MM.1S (cell line): ENCODE measurements at regions not wholly inside any gene's neighbourhood (a gene's known extent, or its start where the extent isn't known, plus 50 kb on each side); places are given as distances from the start of the nearest gene placed in this dataset.

ENCODE experiments used
- EZH2 ChIP-seq: fragments of 300-600 bp; sonication (generic); optimal IDR thresholded peaks from 2 replicates; pipeline ENCODE3; 2017; ENCODE audit warnings: low read depth, mild to moderate bottlenecking, antibody characterized with exemption, low read length, mixed read lengths
- TF ChIP-seq, protein P1 (sequence below): fragments of 300-600 bp; sonication (generic); IDR thresholded peaks from 2 replicates; pipeline ENCODE4 v1.5.1; 2016; ENCODE audit warnings: antibody characterized with exemption, low read length, mixed read lengths

DNA sequence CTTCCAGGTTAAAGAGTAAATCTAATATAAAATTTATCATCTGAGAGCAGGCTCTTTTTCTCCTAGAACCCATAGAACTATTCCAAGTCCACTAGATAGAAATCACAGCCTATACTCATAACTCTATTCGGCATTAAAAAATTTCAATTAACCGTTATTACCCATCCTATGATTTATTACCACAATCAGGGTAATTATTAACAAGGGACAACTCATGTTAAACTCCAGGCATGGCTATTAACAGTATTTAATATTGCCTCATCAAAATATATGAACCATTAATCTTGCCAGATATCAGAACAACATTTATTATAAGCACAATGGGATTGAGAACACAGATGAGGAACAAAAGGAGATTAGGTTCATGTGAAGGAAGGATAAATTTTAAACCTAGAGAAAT is 136.8 kb upstream of the RIOK3 start:
- TF ChIP-seq EZH2 = no peak
- TF ChIP-seq, protein P1, sequence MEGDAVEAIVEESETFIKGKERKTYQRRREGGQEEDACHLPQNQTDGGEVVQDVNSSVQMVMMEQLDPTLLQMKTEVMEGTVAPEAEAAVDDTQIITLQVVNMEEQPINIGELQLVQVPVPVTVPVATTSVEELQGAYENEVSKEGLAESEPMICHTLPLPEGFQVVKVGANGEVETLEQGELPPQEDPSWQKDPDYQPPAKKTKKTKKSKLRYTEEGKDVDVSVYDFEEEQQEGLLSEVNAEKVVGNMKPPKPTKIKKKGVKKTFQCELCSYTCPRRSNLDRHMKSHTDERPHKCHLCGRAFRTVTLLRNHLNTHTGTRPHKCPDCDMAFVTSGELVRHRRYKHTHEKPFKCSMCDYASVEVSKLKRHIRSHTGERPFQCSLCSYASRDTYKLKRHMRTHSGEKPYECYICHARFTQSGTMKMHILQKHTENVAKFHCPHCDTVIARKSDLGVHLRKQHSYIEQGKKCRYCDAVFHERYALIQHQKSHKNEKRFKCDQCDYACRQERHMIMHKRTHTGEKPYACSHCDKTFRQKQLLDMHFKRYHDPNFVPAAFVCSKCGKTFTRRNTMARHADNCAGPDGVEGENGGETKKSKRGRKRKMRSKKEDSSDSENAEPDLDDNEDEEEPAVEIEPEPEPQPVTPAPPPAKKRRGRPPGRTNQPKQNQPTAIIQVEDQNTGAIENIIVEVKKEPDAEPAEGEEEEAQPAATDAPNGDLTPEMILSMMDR = no peak
